ENCODE measurements at regions not wholly inside any gene's neighbourhood (a gene's known extent, or its start where the extent isn't known, plus 50 kb on each side); places are given as distances from the start of the nearest gene placed in this dataset.
A peak's percentile ranks its signal among the peaks of the same experiment; 100 is the strongest.

- H3K27ac ChIP-seq (ENCODE audit: low read length) = no peak overlapping the region
- no peak overlapping the region for H3K4me3 ChIP-seq (ENCODE audit: low read length)
- no peaks in the 10 kb centered on the region for H3K4me1 ChIP-seq (ENCODE audit: low read length)
- no peak for DNase-seq
- no peaks in the 10 kb centered on the region for H3F3A ChIP-seq (ENCODE audit: insufficient read depth, low read length)
- H2AFZ ChIP-seq (ENCODE audit: low read length) = no peak overlapping the region
- H3K9me2 ChIP-seq (replicated peaks; ENCODE audit: insufficient read depth, low read length) = no peaks in the 10 kb centered on the region
- no peak overlapping the region for H3K9ac ChIP-seq (ENCODE audit: low read length)
- H3K27me3 ChIP-seq (replicated peaks; ENCODE audit: insufficient read depth, low read length) = no peaks in the 10 kb centered on the region
- H3K79me2 ChIP-seq (ENCODE audit: low read length) = no peaks in the 10 kb centered on the region
- no peaks in the 10 kb centered on the region for H3K9me3 ChIP-seq (replicated peaks; ENCODE audit: insufficient read depth, low read length)
- no peak overlapping the region for H3K4me2 ChIP-seq (ENCODE audit: low read depth, low read length)
- TF ChIP-seq EZH2phosphoT487 (IDR thresholded peaks at IDR 0.05; ENCODE audit: low read length) = no peak
- TF ChIP-seq EZH2 (optimal IDR thresholded peaks at IDR 0.05; ENCODE audit: low read depth, low read length) = no peak
- TF ChIP-seq CTCF (IDR thresholded peaks at IDR 0.05; ENCODE audit: low read length) = no peak
- H4K20me1 ChIP-seq (ENCODE audit: insufficient read depth, low read length) = no peaks in the 10 kb centered on the region
- no peaks in the 10 kb centered on the region for H3K36me3 ChIP-seq (replicated peaks; ENCODE audit: insufficient read depth, low read length)
These were observed 76.0 kb upstream of the PEG3 start for GRCh38 chr19:56916528-56916927.

GRCh38 chr19:56917529-56917928 is 77.0 kb upstream of the PEG3 start:
- Histone ChIP-seq H3K27ac (ENCODE audit: low read length) (no peak overlapping the region), H3K79me2 (ENCODE audit: low read length) (no peaks in the 10 kb centered on the region), H3K36me3 (replicated peaks; ENCODE audit: insufficient read depth, low read length) (no peaks in the 10 kb centered on the region), H3F3A (ENCODE audit: insufficient read depth, low read length) (no peaks in the 10 kb centered on the region), H3K9me3 (replicated peaks; ENCODE audit: insufficient read depth, low read length) (no peaks in the 10 kb centered on the region), H3K4me2 (ENCODE audit: low read depth, low read length) (no peak overlapping the region), H3K4me1 (ENCODE audit: low read length) (no peaks in the 10 kb centered on the region), H3K9ac (ENCODE audit: low read length) (no peak overlapping the region), H3K27me3 (replicated peaks; ENCODE audit: insufficient read depth, low read length) (no peaks in the 10 kb centered on the region), H3K4me3 (ENCODE audit: low read length) (no peak overlapping the region), H4K20me1 (ENCODE audit: insufficient read depth, low read length) (no peaks in the 10 kb centered on the region), H3K9me2 (replicated peaks; ENCODE audit: insufficient read depth, low read length) (no peaks in the 10 kb centered on the region), H2AFZ (ENCODE audit: low read length) (no peak overlapping the region)
- no peak for DNase-seq
- TF ChIP-seq CTCF (IDR thresholded peaks at IDR 0.05; ENCODE audit: low read length) = no peak
- TF ChIP-seq EZH2 (optimal IDR thresholded peaks at IDR 0.05; ENCODE audit: low read depth, low read length) = no peak
- no peak for TF ChIP-seq EZH2phosphoT487 (IDR thresholded peaks at IDR 0.05; ENCODE audit: low read length)

- H2AFZ ChIP-seq (ENCODE audit: low read length) = no peak overlapping the region
These were observed 77.5 kb upstream of the PEG3 start for GRCh38 chr19:56917998-56918397.

GRCh38 chr19:56918682-56919307 is 78.3 kb upstream of the PEG3 start:
- Histone ChIP-seq H3K4me1 (ENCODE audit: low read length) (no peaks in the 10 kb centered on the region), H3K79me2 (ENCODE audit: low read length) (no peaks in the 10 kb centered on the region)
- no peak for TF ChIP-seq EZH2phosphoT487 (IDR thresholded peaks at IDR 0.05; ENCODE audit: low read length)
- TF ChIP-seq CTCF (IDR thresholded peaks at IDR 0.05; ENCODE audit: low read length) = no peak
- no peak for TF ChIP-seq EZH2 (optimal IDR thresholded peaks at IDR 0.05; ENCODE audit: low read depth, low read length)

More at GRCh38 chr19:56917998-56918397, 77.5 kb upstream of the PEG3 start:
- H3K9me3 ChIP-seq (replicated peaks; ENCODE audit: insufficient read depth, low read length) = no peaks in the 10 kb centered on the region
- H3K9ac ChIP-seq (ENCODE audit: low read length) = no peak overlapping the region
- H4K20me1 ChIP-seq (ENCODE audit: insufficient read depth, low read length) = no peaks in the 10 kb centered on the region
- no peaks in the 10 kb centered on the region for H3K9me2 ChIP-seq (replicated peaks; ENCODE audit: insufficient read depth, low read length)
- no peaks in the 10 kb centered on the region for H3K27me3 ChIP-seq (replicated peaks; ENCODE audit: insufficient read depth, low read length)
- H3F3A ChIP-seq (ENCODE audit: insufficient read depth, low read length) = no peaks in the 10 kb centered on the region
- DNase-seq = peak; percentile 6
- H3K79me2 ChIP-seq (ENCODE audit: low read length) = no peaks in the 10 kb centered on the region
- no peak overlapping the region for H3K4me3 ChIP-seq (ENCODE audit: low read length)
- no peak overlapping the region for H3K27ac ChIP-seq (ENCODE audit: low read length)
- H3K4me2 ChIP-seq (ENCODE audit: low read depth, low read length) = no peak overlapping the region
- TF ChIP-seq EZH2 (optimal IDR thresholded peaks at IDR 0.05; ENCODE audit: low read depth, low read length) = no peak
- no peak for TF ChIP-seq EZH2phosphoT487 (IDR thresholded peaks at IDR 0.05; ENCODE audit: low read length)
- H3K4me1 ChIP-seq (ENCODE audit: low read length) = no peaks in the 10 kb centered on the region
- H3K36me3 ChIP-seq (replicated peaks; ENCODE audit: insufficient read depth, low read length) = no peaks in the 10 kb centered on the region

More at GRCh38 chr19:56918682-56919307, 78.3 kb upstream of the PEG3 start:
- no peak overlapping the region for H2AFZ ChIP-seq (ENCODE audit: low read length)
- H3K36me3 ChIP-seq (replicated peaks; ENCODE audit: insufficient read depth, low read length) = no peaks in the 10 kb centered on the region
- DNase-seq = no peak
- H3K9ac ChIP-seq (ENCODE audit: low read length) = no peak overlapping the region
- H3K9me2 ChIP-seq (replicated peaks; ENCODE audit: insufficient read depth, low read length) = no peaks in the 10 kb centered on the region
- H3K27me3 ChIP-seq (replicated peaks; ENCODE audit: insufficient read depth, low read length) = no peaks in the 10 kb centered on the region
- H3K4me3 ChIP-seq (ENCODE audit: low read length) = no peak overlapping the region
- H3K9me3 ChIP-seq (replicated peaks; ENCODE audit: insufficient read depth, low read length) = no peaks in the 10 kb centered on the region
- no peaks in the 10 kb centered on the region for H4K20me1 ChIP-seq (ENCODE audit: insufficient read depth, low read length)
- no peaks in the 10 kb centered on the region for H3F3A ChIP-seq (ENCODE audit: insufficient read depth, low read length)
- H3K27ac ChIP-seq (ENCODE audit: low read length) = no peak overlapping the region
- H3K4me2 ChIP-seq (ENCODE audit: low read depth, low read length) = no peak overlapping the region
